Stimulated activated naive B cell treated with anti-CD40 and anti-IgM and Interleukin-4, amounts not matched to agents 10 μg/mL and 1 μg/mL and 100 μg/mL, for 72 hours (primary cell): ENCODE measurements at regions not wholly inside any gene's neighbourhood (a gene's known extent, or its start where the extent isn't known, plus 50 kb on each side); places are given as distances from the start of the nearest gene placed in this dataset.

Experiments used
- ATAC-seq, 2 donors: fragments of 150-1000 bp; cut with Tn5 transposase; replicated peaks; 2 replicates each; pipeline ENCODE4 v1.10.0; 2021; ENCODE audit warnings: moderate library complexity in 1 of 2
- DNase-seq: peaks from one replicate; pipeline ENCODE4 v3.0.0; 2021
- H3K27ac Mint-ChIP-seq: one replicate; pipeline ENCODE4 v1.8.0; 2022; ENCODE audit warnings: mild to moderate bottlenecking, mixed read lengths
- H3K27me3 Mint-ChIP-seq, 2 donors: one replicate each; pipeline ENCODE4 v1.8.0; 2022; ENCODE audit warnings: mixed read lengths in 2 of 2
- H3K36me3 Mint-ChIP-seq, 2 donors: one replicate each; pipeline ENCODE4 v1.8.0; 2022; ENCODE audit warnings: mixed read lengths in 2 of 2, mild to moderate bottlenecking in 1 of 2
- H3K4me1 Mint-ChIP-seq, 2 donors: one replicate each; pipeline ENCODE4 v1.8.0; 2022; ENCODE audit warnings: mixed read lengths in 2 of 2, mild to moderate bottlenecking in 1 of 2
- H3K4me3 Mint-ChIP-seq, 2 donors: one replicate each; pipeline ENCODE4 v1.8.0; 2022; ENCODE audit warnings: mild to moderate bottlenecking in 2 of 2, mixed read lengths in 2 of 2, moderate library complexity in 1 of 2
- H3K9me3 Mint-ChIP-seq, 2 donors: one replicate each; pipeline ENCODE4 v1.8.0; 2022; ENCODE audit warnings: mixed read lengths in 2 of 2, mild to moderate bottlenecking in 1 of 2

- H3K9me3 Mint-ChIP-seq = peaks cover 20 to 24% of the 10 kb centered on the region in 2 donors
- no peak for ATAC-seq
- H3K4me3 Mint-ChIP-seq = no peak overlapping the region
- H3K36me3 Mint-ChIP-seq = peaks cover 8 to 18% of the 10 kb centered on the region in 2 donors
- H3K4me1 Mint-ChIP-seq = no peaks in the 10 kb centered on the region
- H3K27me3 Mint-ChIP-seq = no peaks in the 10 kb centered on the region
- no peak overlapping the region for H3K27ac Mint-ChIP-seq
- DNase-seq = no peak
Observed at GRCh38 chr4:163649557-163650091, 155.1 kb downstream of the TMA16 start.

- Mint-ChIP-seq H3K9me3 (peaks cover 13 to 15% of the 10 kb centered on the region in 2 donors), H3K36me3 (peaks cover 5 to 10% of the 10 kb centered on the region in 2 donors), H3K27me3 (no peaks in the 10 kb centered on the region), H3K4me3 (no peak overlapping the region), H3K27ac (no peak overlapping the region), H3K4me1 (peaks cover 3 to 6% of the 10 kb centered on the region in 2 donors)
- no peak for ATAC-seq
- no peak for DNase-seq
Observed at GRCh38 chr4:163651761-163652160, 157.3 kb downstream of the TMA16 start.

- DNase-seq (no peak), ATAC-seq (no peak)
- no peak overlapping the region for H3K27ac Mint-ChIP-seq
- no peaks in the 10 kb centered on the region for H3K27me3 Mint-ChIP-seq
- H3K4me1 Mint-ChIP-seq = peaks cover 6 to 8% of the 10 kb centered on the region in 2 donors
- H3K9me3 Mint-ChIP-seq = peaks cover 4 to 11% of the 10 kb centered on the region in 2 donors
- peaks cover 3 to 10% of the 10 kb centered on the region in 2 donors for H3K36me3 Mint-ChIP-seq
- H3K4me3 Mint-ChIP-seq = no peak overlapping the region
Observed at GRCh38 chr4:163654621-163655020, 160.1 kb downstream of the TMA16 start.

- Mint-ChIP-seq H3K27ac (no peak overlapping the region), H3K4me1 (peaks cover 31 to 49% of the 10 kb centered on the region in 2 donors), H3K36me3 (peaks cover 5 to 12% of the 10 kb centered on the region in 2 donors), H3K9me3 (peaks cover 6 to 8% of the 10 kb centered on the region in 2 donors), H3K27me3 (no peaks in the 10 kb centered on the region), H3K4me3 (no peak overlapping the region)
- DNase-seq (no peak), ATAC-seq (no peak)
Observed at GRCh38 chr4:163660636-163661035, 166.1 kb downstream of the TMA16 start.

- peak; percentile 55 to 56 for ATAC-seq
- Mint-ChIP-seq H3K27ac (peak overlapping the region; percentile 83), H3K4me3 (peak overlapping the region; percentile 54 to 66)
Observed at GRCh38 chr4:163662768-163663167, 168.3 kb downstream of the TMA16 start.

GRCh38 chr4:163663454-163664225 is 169.2 kb downstream of the TMA16 start:
- ATAC-seq = peak; percentile 84 to 86
- Mint-ChIP-seq H3K4me1 (peaks cover 38 to 67% of the 10 kb centered on the region in 2 donors), H3K4me3 (peak overlapping the region; percentile 70 to 76), H3K9me3 (peaks cover 4 to 8% of the 10 kb centered on the region in 2 donors), H3K36me3 (peaks cover 4 to 6% of the 10 kb centered on the region in 2 donors), H3K27me3 (no peaks in the 10 kb centered on the region), H3K27ac (peak overlapping the region; percentile 91)
- DNase-seq = no peak

More at GRCh38 chr4:163662768-163663167, 168.3 kb downstream of the TMA16 start:
- no peak for DNase-seq
- Mint-ChIP-seq H3K27me3 (no peaks in the 10 kb centered on the region), H3K36me3 (peaks cover 4 to 6% of the 10 kb centered on the region in 2 donors), H3K4me1 (peaks cover 34 to 58% of the 10 kb centered on the region in 2 donors), H3K9me3 (peaks cover 4% of the 10 kb centered on the region in 2 donors)

- DNase-seq = no peak
- Mint-ChIP-seq H3K4me1 (peaks cover 37 to 78% of the 10 kb centered on the region in 2 donors), H3K27ac (peak overlapping the region; percentile 83), H3K4me3 (peak overlapping the region; percentile 17 to 25), H3K36me3 (peaks cover 2 to 5% of the 10 kb centered on the region in 2 donors), H3K9me3 (peaks cover 2 to 4% of the 10 kb centered on the region in 2 donors), H3K27me3 (no peaks in the 10 kb centered on the region)
- ATAC-seq = no peak
Observed at GRCh38 chr4:163665101-163665500, 170.6 kb downstream of the TMA16 start.

GRCh38 chr4:163665521-163666331 is 171.2 kb downstream of the TMA16 start:
- Mint-ChIP-seq H3K4me3 (peak overlapping the region; percentile 17 to 25), H3K4me1 (peaks cover 39 to 82% of the 10 kb centered on the region in 2 donors), H3K36me3 (peaks cover 1 to 3% of the 10 kb centered on the region in 2 donors), H3K9me3 (peaks cover 0 to 4% of the 10 kb centered on the region in 2 donors), H3K27me3 (no peaks in the 10 kb centered on the region), H3K27ac (peak overlapping the region; percentile 83)
- ATAC-seq (peak; percentile 24 to 25), DNase-seq (no peak)

- H3K27me3 Mint-ChIP-seq = no peaks in the 10 kb centered on the region
- peaks cover 0 to 4% of the 10 kb centered on the region in 2 donors for H3K9me3 Mint-ChIP-seq
- peak overlapping the region; percentile 32 to 61 for H3K4me3 Mint-ChIP-seq
- H3K27ac Mint-ChIP-seq = peak overlapping the region; percentile 83
- ATAC-seq = no peak
- peaks cover 0 to 3% of the 10 kb centered on the region in 2 donors for H3K36me3 Mint-ChIP-seq
- DNase-seq = no peak
- H3K4me1 Mint-ChIP-seq = peaks cover 37 to 82% of the 10 kb centered on the region in 2 donors
Observed at GRCh38 chr4:163666332-163666873, 171.9 kb downstream of the TMA16 start.

GRCh38 chr4:163672751-163673150 is 178.3 kb downstream of the TMA16 start:
- Mint-ChIP-seq H3K9me3 (peaks cover 5 to 7% of the 10 kb centered on the region in 2 donors), H3K4me1 (peaks cover 19 to 53% of the 10 kb centered on the region in 2 donors), H3K4me3 (no peak overlapping the region), H3K27me3 (no peaks in the 10 kb centered on the region), H3K36me3 (peaks cover 4 to 8% of the 10 kb centered on the region in 2 donors), H3K27ac (peak overlapping the region; percentile 48)
- ATAC-seq (no peak), DNase-seq (no peak)

GRCh38 chr4:163673848-163674697 is 179.6 kb downstream of the TMA16 start:
- no peaks in the 10 kb centered on the region for H3K27me3 Mint-ChIP-seq
- peaks cover 4 to 5% of the 10 kb centered on the region in 2 donors for H3K9me3 Mint-ChIP-seq
- DNase-seq = peak; percentile 18
- H3K36me3 Mint-ChIP-seq = peaks cover 4 to 5% of the 10 kb centered on the region in 2 donors
- H3K4me3 Mint-ChIP-seq = peak overlapping the region; percentile 75 to 78
- H3K27ac Mint-ChIP-seq = peak overlapping the region; percentile 60
- H3K4me1 Mint-ChIP-seq = peaks cover 12 to 43% of the 10 kb centered on the region in 2 donors
- ATAC-seq = peak; percentile 84 to 94

GRCh38 chr4:163679189-163679588 is 184.7 kb downstream of the TMA16 start:
- Mint-ChIP-seq H3K4me3 (no peak overlapping the region), H3K27ac (peak overlapping the region; percentile 31), H3K4me1 (peaks cover 4 to 26% of the 10 kb centered on the region in 2 donors), H3K27me3 (no peaks in the 10 kb centered on the region), H3K36me3 (no peaks in the 10 kb centered on the region), H3K9me3 (peaks cover 0 to 5% of the 10 kb centered on the region in 2 donors)
- DNase-seq (no peak), ATAC-seq (peak in 1 of 2 donors; percentile 41)

GRCh38 chr4:163680386-163681098 is 186.1 kb downstream of the TMA16 start:
- Mint-ChIP-seq H3K4me1 (peaks cover 4 to 25% of the 10 kb centered on the region in 2 donors), H3K36me3 (no peaks in the 10 kb centered on the region), H3K27ac (no peak overlapping the region), H3K9me3 (peaks cover 0 to 5% of the 10 kb centered on the region in 2 donors), H3K4me3 (no peak overlapping the region), H3K27me3 (no peaks in the 10 kb centered on the region)
- no peak for ATAC-seq
- no peak for DNase-seq
